Pulmonary artery endothelial cell (primary cell): ENCODE measurements at regions not wholly inside any gene's neighbourhood (a gene's known extent, or its start where the extent isn't known, plus 50 kb on each side); places are given as distances from the start of the nearest gene placed in this dataset.
A peak's percentile ranks its signal among the peaks of the same experiment; 100 is the strongest.
"Not testable (repeated sequence)": the region's sequence is repeated elsewhere in the genome, so short reads cannot be mapped to it uniquely, and the experiment has no call there.

Source experiments
- DNase-seq: peaks from one replicate; pipeline ENCODE4 v3.0.0-alpha.2; 2011; ENCODE audit warnings: low read depth, low spot score

DNA sequence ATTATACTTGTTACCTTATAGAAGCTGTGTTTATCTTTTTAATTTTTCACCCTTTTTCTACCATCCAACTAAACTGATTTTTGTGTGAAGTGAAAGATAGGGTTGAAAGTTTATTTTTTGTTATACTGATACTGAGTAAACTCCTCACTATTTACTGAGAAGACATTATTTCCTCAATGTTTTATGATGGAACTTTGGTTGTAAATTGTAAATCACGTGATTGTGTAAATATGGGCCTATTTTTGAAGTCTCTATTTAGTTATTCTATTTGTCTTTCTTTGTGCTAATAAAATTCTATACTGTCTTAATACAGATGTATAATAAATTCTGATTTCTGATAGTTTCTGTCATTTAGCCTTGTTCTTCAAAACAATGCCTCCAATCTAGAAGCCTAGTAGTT lies 697.2 kb upstream of the SLC8A1 start:
- DNase-seq: no peak

DNA sequence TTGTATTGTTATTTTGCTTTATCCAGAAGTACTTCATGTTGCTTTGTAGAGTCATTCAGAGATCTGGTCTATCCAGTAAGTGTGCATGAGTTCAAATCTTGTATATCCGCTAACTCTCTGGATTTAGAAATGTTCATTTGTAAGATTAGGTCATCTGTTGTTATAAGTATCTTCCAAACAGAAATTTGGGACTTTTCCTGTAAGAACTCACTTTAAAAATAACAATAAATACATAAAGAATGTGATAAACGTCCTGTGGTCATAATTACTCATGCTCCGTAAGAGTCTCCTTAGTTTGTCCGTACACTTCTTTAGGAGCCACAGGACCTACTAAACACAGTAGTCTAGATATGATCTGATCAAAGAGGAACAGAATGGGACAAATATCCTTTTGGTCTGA lies 699.9 kb upstream of the SLC8A1 start:
- no peak for DNase-seq

DNA sequence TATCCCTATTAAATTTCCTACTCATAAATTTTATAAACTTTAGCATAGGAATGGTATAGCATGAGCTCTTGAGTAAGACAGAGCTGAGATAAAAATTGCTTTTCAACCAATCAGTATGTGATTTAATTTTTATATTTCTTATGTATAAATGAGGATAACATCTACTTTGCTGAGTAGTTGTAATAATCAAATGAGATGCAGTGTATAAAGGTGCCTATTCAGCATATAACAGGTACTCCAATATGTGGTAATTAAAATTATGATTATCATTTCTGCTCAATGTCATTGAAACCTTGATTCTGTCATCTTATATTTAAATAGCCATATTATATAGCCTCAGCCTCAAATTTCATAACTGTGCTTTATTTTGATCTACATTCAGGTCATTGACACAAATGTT lies 700.4 kb upstream of the SLC8A1 start:
- DNase-seq: no peak

DNA sequence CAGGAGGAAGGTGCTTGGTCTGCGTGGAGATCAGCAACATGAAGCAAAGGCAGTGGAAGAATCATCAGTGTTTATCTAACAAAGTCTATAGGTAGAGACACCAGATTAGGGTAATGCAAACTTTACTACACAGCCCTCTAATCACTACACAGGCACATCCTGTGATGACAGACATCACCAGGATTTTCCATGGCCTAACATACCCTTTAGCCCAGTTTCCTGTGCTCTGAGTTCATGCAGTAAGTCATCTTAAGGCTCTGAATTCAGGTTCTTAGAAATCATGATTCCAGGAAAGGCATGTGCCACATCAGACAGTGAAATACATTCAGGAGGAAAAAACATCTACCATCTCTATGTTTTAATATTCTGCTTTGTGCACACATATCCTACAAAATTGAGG lies 708.5 kb upstream of the SLC8A1 start:
- no peak for DNase-seq

DNA sequence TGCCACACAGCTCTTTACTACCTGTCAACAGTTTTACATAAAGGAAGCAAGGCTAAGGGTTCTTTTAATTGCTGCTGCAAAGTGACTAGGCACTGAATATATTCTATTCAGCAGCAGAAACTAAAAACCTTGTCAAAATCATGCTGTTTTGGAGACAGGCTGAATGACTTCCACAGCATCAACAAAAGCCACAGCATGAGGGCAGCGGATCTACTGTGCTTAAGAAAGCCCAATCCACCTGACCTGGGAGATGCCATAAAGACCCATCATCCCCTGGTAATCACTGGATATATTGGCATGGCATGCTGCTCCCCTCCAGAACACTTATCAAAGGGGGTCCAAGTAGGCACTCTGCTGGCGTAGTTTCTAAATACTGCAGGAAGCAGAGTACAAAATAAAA lies 715.1 kb upstream of the SLC8A1 start:
- DNase-seq: no peak

DNA sequence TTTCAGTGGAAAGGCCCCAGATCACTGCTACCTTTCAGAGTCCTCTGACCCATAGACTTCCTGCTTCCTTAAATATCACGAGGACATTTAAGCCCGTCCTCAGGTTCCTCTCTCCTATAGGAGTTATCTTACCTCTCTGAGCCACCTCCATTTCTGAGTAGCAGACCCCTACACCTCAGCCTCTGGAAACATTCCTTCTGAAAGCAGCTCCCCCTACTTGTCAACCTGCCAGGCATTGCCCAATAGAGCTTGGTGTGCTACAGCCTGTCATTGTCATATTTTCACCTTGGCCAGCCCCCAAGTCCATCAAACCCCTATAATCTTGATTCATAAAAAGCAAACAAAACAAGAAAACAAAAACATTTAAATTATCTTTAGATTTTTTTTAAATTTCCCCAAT lies 717.9 kb upstream of the SLC8A1 start:
- no peak for DNase-seq

DNA sequence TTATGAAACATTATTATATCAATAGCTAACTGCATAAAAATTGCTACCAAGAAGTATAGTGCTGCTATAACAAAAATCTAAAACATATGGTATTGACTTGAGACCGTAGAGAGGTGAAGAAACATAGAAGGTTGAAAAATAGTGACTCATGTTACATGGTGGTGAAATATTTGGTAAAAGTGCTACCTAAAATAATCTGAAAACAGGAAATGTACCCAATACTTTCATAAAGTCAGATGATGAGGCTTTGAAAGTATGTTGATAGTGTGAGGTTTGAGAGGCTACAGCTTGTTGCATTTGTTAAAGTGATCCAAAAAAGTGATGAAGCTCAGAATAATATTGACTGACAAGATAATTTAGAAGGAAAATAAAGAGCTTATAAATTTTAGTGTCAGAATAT lies 718.7 kb upstream of the SLC8A1 start:
- DNase-seq: no peak

DNA sequence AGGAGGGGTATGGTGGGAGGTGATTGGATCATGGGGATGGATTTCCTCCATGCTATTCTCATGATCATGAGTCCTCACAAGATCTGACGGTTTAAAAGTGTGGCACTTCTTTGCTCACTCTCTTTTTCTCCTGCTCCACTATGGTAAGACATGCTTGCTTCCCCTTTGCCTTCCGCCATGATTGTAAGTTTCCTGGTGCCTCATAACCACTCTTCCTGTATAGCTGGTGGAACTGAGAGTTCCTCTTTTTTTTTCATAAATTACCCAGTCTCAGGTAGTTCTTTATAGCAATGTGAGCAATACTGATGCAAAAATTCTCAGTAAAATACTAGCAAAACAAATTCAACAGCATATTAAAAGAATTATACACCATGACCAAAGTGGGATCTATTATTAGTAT lies 728.5 kb upstream of the SLC8A1 start:
- no peak for DNase-seq

DNA sequence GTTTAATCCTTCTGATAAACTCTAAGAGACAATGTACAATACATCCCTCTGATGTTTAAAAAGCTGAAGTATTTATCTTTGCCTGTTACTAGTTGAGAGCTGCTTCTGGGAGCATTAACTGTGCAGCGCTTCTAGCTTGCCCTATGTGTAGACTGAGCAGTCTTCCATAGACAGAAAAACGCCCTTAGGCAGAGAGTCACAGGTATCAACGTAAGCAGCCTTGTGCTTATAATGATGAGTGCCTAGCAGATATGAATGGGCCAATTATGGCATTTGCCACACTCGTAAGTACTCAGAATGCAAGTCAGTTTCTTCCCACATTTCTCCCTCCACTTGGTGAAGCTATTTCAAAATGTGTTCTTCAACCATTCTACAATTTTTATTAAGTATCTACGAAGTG lies 731.1 kb upstream of the SLC8A1 start:
- no peak for DNase-seq

DNA sequence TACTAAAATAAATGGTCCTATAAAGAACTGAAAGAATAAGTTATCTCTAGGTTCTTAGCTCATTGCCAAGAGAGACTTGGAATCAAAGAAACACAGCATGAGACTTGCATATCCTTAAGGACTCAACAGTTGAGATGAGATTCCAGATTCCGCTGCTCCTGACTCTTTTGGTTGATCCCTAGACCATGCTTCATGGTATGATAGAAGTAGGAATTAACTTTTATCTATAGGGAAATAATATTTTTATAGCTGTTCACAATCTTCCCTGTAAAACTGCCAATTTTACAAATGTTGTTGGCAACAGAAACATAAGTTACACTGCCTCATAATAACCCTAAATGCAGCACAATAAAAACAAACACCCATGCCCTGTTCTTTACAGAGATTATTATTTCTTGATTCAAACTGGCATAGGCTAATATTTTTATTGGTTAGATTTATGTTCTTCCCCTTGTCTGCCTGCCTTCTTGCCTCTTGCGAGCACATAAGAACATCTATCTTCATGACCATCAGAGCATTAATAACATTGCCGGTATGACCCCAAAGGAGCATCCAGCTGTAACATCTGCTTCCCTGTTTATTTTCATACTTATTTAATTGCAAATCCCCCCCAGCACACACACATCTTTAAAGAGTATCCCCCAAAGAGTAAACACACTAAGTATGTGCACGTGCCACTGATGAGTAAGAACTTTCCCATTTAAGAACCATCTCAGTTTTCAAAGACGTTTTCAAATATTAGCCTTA lies 735.7 kb upstream of the SLC8A1 start:
- no peak for DNase-seq

DNA sequence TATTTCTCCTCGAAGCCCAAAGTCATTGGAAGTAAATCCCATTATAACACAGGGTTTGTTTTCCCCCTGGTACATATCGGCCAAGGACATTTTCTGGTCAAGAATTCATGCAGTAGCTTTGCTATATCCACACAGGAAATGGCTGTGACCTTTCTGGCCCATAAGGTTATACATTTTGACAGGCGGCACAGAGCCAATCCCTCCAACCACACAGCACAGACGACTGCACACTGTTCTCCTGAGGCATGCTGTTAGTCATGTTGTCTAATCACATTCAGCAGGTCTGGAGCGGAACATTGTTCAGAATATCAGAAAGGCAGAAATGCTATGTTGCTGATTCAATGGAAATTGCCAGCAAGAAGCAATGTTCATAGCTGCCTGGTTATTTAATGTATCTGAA lies 742.3 kb upstream of the SLC8A1 start:
- peak; percentile 56 for DNase-seq

DNA sequence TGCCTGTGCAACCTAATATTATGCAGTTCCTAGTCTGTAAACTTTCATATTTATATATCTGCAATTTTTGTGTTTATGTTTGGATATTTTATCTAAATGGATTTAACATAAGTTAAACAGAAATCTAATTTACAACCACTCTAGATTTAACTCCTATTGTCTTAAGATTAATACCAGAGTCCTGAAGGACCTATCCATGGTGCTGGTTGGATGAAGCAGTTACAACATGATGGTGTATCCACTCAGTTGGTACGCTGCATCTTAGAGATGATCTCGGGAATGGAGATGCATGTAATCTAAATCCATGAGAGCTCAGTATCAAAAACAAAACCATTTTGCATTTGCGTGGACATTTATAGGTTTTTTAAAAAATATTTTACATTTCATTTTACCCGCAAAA lies 745.9 kb upstream of the SLC8A1 start:
- DNase-seq: no peak

DNA sequence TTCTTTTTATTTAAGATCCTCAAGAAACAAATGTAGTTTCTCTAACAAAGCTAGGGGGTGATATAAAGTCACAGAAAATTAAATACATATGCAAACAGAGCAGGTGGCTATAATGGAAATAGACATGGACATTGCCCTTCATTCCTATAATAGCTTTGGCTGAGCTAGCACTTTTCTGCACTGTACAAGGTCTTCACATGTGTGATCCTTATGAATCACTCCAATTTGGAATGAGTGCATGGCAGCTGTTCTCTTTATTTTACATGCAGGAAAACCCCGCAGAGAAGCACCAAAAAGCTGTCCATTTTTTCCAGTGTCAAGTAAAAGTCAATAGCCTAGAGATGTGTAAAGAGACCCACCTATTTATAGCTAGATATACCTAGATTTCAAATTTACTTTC lies 747.4 kb upstream of the SLC8A1 start:
- DNase-seq: no peak

DNA sequence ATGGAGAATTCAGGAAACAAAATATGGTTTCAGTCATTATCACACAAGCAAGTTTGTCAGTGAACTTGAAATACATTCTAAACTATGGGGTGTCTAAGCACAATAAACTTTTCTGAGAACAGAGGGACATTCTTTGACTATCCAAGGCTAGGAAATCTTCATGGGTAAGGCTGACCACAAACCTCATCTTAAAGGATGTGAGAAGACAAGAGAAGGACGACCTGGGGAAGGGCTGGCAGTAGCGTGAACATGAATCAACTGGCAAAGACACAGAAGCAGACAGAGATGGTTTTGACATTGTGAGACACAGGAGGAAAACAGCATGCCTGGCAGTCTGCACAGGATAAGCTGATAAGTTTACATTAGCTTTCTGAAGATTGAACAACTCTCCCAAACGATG lies 752.4 kb upstream of the SLC8A1 start:
- no peak for DNase-seq

DNA sequence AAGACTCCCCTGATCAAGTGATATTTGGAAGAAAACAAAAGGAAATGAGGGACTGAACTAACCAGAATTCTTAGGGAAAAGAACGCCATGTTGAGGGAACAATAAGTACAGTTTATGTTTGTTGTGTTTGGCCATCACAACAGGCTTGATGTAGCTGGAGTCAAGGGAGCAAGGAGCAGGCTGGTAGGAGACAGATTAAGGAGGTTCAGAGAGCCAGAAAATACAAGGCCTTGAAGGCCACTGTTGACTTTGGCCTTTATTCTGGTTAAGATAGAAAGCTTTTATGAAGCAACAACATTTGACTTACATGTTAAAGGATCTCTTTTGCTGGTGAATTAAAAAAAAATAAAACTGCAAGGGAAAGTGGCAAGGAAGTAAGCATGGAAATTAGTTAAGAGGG lies 754.1 kb upstream of the SLC8A1 start:
- DNase-seq: no peak

DNA sequence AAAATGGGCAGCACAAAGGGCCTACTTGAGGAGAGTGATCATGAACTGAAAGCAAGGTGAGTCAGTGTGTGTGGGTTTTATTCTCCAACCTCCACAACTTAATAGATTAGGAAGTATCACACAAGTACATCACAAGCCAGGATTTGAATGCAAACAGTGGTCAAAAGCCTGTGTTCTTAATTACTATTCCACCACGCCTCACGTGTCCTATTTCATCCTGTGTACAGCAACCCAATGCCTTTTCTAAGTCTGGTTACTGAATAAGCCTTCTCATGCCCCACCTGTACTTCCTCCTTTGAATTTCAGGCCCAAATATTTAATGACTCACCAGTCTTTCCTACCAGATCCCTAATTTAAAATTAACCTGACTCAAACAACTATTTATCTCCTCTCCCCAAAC lies 755.7 kb upstream of the SLC8A1 start:
- DNase-seq: no peak

DNA sequence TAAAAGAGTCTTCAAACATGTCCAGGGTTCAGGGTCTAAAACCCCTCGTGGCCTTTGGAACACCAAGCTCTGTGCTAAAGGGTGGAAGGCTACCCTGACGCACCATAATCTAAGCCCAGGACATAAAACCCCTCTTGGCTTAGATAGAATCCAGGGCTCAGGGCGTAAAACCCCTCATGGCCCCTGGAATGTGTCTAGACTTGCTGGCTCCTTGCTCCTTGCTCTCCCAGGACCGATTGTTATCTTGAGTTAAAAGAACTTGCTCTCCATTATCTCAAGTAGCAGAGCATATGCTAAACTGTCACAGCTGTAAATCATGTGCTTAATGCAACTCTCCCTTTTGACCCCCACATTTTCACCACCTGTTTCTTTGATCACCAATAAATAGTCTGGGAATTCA lies 758.1 kb upstream of the SLC8A1 start:
- DNase-seq: not testable (repeated sequence)

DNA sequence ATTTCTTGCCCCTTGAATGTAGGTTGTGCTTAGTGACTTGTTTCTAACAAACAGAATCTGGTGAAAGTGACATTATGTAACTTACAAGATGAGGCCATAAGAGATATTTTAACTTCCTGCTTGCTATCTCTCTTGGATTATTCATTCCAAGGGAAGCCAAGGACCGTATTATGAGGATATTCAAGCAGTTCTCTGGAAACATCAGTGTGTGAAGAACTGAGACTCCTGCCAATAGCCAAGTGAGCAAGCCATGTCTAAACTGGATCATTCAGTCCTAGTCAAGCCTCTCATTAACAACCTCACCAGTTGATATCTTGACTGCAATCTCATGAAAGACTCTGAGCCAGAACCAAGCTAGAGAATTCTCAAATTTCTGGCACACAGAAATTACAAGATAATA lies 765.1 kb upstream of the SLC8A1 start:
- DNase-seq: no peak

DNA sequence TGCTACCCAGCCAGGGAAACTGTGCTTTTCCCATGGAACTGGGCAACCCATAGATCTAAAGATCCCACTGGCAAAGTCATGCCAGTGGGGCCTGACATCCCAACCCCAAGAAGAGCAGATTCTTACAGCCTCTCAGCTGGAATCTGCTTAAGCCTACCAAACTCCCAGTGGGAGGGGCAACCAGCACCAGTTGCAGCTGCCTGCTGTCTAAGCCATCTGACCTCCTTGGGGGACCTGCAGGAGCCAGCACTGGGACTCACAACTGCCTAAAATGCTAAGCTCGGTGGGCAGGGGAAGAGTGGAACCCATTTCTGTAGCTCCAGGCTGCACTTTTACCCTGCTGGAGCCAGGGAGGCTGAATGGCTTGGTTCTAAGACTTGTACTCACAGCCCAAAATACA lies 770.7 kb upstream of the SLC8A1 start:
- DNase-seq: no peak

DNA sequence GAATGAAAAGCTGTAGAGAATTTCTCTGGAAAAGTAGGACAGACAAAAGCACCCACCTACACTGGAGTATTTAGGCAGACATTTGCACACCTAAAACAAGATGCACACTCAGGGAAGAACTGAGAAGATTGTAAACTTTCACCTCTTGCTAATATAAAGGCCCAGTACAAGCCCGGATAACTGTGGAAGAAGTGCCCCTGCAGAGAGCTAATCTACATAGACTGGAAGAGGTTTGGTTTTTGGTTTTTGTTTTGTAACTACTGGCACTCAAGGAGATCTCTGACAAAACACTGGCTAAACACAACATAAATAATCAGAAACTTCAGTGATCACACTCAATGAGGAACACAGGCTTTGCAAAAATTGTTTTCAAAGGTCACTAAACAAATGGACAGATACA lies 782.2 kb upstream of the SLC8A1 start:
- no peak for DNase-seq

DNA sequence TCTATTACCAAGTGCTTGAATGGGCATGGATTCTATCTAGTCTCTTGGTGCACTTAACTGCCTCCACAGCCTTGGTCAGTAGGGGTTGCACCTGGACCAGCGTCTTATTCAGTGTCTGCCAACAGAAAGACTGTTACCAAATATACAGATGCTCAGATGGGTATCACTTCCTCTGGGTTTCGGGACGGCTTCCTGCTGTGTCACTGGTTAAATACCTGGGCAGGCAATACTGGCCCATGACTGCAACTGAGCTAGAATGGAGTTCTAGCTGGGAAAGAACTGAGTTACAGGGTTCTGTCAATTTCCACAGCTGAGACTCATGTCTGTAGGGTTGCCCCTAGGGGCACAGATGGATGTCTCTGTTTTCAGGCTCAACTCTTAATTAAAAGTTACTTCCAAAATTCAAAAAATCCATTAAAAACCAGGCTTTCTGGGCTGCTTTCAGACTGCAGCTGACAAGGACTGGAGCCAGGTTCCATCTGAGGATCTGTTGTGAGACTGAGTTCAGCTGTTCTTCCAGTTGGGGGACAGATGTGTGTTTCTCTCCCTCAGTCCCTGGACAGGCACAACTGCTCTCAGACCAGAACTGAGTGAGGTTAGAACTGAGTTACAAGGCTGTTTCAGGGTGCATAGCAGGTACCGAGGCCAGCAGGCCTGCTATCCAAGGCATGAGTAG lies 789.6 kb upstream of the SLC8A1 start:
- DNase-seq: no peak

DNA sequence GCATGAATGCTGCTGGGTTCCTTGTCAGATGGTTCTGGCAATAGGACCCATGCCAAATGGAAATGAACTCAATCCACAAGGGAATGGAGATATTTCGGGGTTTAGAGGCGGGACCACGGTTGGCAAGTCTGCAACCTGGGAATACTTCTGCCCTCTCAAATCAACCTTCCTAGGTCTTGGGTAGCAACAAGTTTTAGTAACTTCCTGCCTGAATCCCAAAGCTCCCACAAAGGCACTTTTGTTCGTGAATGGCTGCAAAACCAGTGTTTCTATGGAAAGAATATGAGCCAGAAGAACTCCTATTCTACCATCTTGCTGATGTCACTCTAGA lies 790.1 kb upstream of the SLC8A1 start:
- DNase-seq: no peak

DNA sequence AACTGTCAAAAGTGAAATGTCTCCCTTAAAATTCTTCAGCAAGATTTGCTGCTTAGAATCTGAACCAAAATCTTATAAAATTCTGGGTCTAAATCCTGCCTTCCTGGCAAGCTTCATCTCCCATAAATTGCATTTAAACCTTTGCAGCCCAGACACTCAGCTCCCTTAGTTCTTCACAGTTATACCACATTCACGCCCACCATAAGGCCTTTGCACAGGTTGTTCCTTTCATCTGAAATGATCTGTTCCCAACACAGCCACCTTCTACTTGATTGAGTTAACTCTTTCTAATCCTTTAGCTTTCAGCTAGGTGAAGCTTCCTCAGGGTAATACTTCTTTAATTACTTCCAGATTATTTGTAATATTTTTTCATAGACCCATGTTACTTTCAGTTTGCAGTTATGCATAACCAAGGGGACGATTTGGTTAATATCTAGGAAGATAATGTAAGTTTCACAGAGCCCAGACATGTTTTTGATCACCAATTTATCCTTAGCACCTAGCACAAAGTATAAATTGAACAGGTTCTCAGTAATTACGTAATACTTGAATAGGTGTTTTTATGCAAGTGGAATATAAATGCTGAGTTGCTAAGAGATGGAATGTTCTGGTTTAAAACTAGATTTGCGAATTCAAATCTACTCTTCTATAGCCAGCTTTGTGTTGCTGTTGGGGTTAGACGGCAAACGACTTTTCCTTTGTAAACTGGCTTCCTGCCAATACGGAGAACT lies 779.7 kb upstream of the PKDCC start:
- no peak for DNase-seq
